RWPE1 (cell line): ENCODE measurements at regions not wholly inside any gene's neighbourhood (a gene's known extent, or its start where the extent isn't known, plus 50 kb on each side); places are given as distances from the start of the nearest gene placed in this dataset.
"Not testable (repeated sequence)": the region's sequence is repeated elsewhere in the genome, so short reads cannot be mapped to it uniquely, and the experiment has no call there.

ENCODE experiments used
- CTCF ChIA-PET: fragments of 350-600 bp; sonication (Branson Sonifier 250); formaldehyde crosslinking; extraction: SDS; loops from one replicate; lab custom pipeline; 2021; lab: Yijun Ruan, JAX
- POLR2A ChIA-PET: fragments of 400-600 bp; formaldehyde crosslinking; extraction: SDS; loops from one replicate; lab custom pipeline; 2020; ENCODE audit warnings: antibody characterized with exemption; ENCODE audit not compliant: low non-redundant PET; lab: Yijun Ruan, JAX
- DNase-seq: peaks from one replicate; pipeline ENCODE4 v3.0.0; 2012; ENCODE audit warnings: low spot score
- H3K27ac ChIP-seq: fragments of 450-650 bp; 2 replicates; pipeline ENCODE4 v1.5.1; 2017

- DNase-seq, H3K27ac ChIP-seq, CTCF ChIA-PET: not testable (repeated sequence)
- POLR2A ChIA-PET: interaction anchor here (1.6 kb wide), 1 partner anchor 1018 kb away, joined by 7 read pairs; no protein-coding TSS in a partner anchor
Observed at GRCh38 chr9:62798884-62799850, 1609.3 kb downstream of the SPATA31A7 start.

- DNase-seq, H3K27ac ChIP-seq: not testable (repeated sequence)
- ChIA-PET CTCF (interaction anchor here (0.9 kb wide), 1 partner anchor 1017 kb away, joined by 5 read pairs; no protein-coding TSS in a partner anchor), POLR2A (interaction anchor here (1.6 kb wide), 1 partner anchor 1017 kb away, joined by 7 read pairs; no protein-coding TSS in a partner anchor)
Observed at GRCh38 chr9:62799851-62800371, 1610.1 kb downstream of the SPATA31A7 start.

GRCh38 chr9:62800451-62801371 is 1610.9 kb downstream of the SPATA31A7 start:
- ChIA-PET CTCF (interaction anchor here (0.9 kb wide), 1 partner anchor 1016 kb away, joined by 5 read pairs; no protein-coding TSS in a partner anchor), POLR2A (interaction anchor here (0.8 kb wide), 1 partner anchor 1016 kb away, joined by 3 read pairs; no protein-coding TSS in a partner anchor)
- DNase-seq, H3K27ac ChIP-seq: not testable (repeated sequence)

DNA sequence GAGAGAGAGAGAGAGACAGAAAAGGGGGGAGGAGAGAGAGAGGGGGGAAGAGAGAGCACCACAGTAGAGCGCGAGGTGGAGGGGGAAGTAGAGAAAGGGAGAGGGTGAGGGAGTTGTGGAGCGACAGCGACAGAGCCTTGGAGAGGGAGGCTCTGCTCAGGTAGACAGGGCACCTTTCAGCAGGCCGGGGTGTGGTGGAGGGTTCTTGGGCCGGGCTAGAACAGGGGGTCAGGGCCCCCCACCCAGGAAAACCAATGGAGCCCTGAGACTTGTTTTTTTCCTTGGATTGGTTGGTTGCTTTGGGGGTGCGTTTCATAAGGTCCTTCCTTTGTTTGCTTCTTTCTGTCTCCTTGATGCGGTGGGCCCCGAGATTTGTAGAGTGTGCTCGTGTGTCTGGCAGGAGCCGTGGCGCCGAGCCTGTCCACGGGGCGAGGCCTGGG is 1611.6 kb downstream of the SPATA31A7 start:
- DNase-seq, CTCF ChIA-PET, H3K27ac ChIP-seq: not testable (repeated sequence)
- POLR2A ChIA-PET: interaction anchor here (0.8 kb wide), 1 partner anchor 1015 kb away, joined by 3 read pairs; no protein-coding TSS in a partner anchor

DNA sequence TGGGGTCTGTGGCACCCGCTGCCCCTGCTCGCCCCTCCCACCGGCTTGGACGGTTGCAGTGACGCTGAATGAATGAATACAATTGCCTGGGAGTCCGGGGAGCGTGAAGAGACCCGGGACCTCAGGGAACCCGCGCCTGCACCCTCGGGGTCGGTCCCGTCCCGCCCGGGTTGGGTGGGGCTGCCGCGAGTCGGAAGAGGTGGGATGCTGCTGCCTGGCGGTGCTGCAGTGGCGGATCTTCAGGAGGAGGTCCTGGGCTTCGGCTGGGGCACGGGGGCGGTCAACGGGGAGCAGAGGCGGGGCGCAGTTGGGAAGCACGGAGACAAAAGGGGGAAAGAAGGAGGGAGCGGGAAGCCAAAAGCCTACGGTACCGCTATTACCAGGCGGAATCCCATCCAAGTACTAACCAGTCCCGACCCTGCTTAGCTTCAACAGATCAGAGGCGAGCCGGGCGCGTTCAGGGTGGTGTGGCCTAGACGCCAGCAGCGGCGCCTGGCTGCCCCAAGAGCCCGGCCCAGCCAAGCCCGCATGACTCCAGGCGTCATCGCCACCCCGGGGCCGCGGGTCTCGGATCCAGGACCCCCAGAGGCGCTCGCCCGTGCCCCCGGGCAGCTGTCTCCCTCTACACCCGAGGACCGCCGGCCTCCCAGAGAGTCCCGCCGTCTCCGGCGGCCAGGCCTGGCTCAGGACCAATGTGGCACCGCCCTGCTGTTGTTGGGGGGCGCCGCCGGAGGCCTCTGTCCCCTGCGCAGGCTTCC is 1612.3 kb downstream of the SPATA31A7 start:
- POLR2A ChIA-PET: interaction anchor here (1.2 kb wide), 1 partner anchor 1015 kb away, joined by 5 read pairs; no protein-coding TSS in a partner anchor
- CTCF ChIA-PET, DNase-seq: not testable (repeated sequence)
- peak overlapping the region; percentile 48 for H3K27ac ChIP-seq

DNA sequence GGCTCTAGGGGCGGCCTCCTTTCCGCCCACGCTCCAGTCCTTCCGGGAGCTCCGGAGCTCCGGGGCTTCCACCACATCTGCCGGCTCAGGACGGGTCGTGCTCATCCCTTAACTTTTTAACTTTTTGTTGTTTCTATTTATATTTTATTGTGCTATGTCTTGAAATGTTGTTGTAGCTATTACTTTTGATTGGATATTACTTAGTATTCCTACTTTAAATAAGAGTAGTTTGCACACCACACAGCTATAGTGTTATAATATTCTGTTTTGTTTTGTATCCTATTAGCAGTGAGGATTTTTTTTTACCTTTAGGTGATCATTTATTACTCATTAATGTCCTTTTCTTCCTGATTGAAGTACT is 1612.9 kb downstream of the SPATA31A7 start:
- H3K27ac ChIP-seq: peak overlapping the region; percentile 48
- DNase-seq, CTCF ChIA-PET: not testable (repeated sequence)
- POLR2A ChIA-PET: interaction anchor here (1.2 kb wide), 1 partner anchor 1015 kb away, joined by 5 read pairs; no protein-coding TSS in a partner anchor

DNA sequence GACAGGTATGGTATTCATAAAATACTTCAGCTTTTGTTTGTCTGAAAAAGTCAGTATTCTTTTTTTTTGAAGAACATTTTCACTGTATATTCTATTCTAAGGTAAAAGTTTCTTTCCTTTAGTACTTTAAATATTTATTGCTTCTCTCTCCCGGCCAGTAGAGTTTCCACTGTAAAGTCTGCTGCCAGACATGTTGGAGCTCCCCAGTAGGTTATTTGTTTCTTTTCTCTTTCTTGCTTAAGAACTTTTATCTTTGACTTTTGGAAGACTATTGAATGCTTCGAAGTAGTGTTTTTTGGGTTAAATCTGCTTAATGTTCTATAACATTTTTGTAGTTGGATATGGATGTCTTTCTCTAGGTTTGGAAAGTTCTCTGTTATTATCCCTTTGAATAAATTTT is 1613.3 kb downstream of the SPATA31A7 start:
- POLR2A ChIA-PET: interaction anchor here (1.2 kb wide), 1 partner anchor 1014 kb away, joined by 5 read pairs; no protein-coding TSS in a partner anchor
- DNase-seq, CTCF ChIA-PET, H3K27ac ChIP-seq: not testable (repeated sequence)

GRCh38 chr9:62804314-62804713 is 1614.5 kb downstream of the SPATA31A7 start:
- POLR2A ChIA-PET: interaction anchor here (0.6 kb wide), 1 partner anchor 1013 kb away, joined by 3 read pairs; no protein-coding TSS in a partner anchor
- H3K27ac ChIP-seq, CTCF ChIA-PET, DNase-seq: not testable (repeated sequence)

DNA sequence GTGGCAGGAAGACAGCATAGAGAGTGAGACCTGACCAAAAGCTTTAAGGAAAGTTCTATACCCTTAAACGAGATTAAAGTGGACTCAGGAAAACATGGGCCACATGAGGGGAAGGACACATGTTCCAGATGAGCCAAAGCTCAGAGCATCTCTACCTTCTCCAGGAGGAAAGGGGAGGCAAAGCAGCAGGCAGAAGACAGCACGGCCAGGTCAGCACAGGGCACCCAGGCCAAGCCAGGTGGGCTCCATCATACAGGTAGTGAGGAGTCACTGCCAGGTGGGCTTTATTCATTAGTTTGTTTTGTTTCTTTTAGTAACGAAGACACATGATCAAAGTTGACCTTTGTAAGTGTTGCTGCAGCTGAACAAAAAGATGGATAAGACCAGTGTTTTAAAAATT is 1617.6 kb downstream of the SPATA31A7 start:
- H3K27ac ChIP-seq, CTCF ChIA-PET, DNase-seq, POLR2A ChIA-PET: not testable (repeated sequence)

GRCh38 chr9:62808081-62808480 is 1618.2 kb downstream of the SPATA31A7 start:
- CTCF ChIA-PET, POLR2A ChIA-PET, H3K27ac ChIP-seq, DNase-seq: not testable (repeated sequence)

- CTCF ChIA-PET, DNase-seq, POLR2A ChIA-PET, H3K27ac ChIP-seq: not testable (repeated sequence)
Observed at GRCh38 chr9:62810318-62810717, 1620.5 kb downstream of the SPATA31A7 start.

DNA sequence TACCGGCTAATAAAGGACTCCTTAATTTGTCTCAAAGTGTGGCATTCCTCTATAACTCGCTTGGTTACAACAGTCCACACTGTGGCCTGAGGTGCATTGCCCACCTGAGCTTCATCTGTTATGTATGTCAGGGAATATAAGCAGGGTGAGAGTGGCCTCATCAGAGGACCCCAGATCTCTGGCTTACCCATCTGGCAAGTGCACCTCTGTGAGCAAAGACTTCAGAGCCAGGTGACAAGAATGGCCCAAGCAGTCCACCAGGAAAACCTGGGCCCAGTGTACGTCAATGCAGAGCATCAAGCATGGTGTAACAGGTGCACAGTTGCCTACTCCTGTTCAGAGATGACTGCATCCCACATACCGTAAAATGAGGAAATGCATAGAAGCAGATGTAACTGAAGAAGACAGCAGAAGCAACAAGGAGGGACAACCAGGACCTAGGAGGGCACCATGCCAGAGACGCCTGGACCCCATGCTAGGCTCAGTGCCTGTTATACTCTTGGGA is 1621.0 kb downstream of the SPATA31A7 start:
- CTCF ChIA-PET, DNase-seq, H3K27ac ChIP-seq, POLR2A ChIA-PET: not testable (repeated sequence)

GRCh38 chr9:62815436-62815835 is 1625.6 kb downstream of the SPATA31A7 start:
- CTCF ChIA-PET, DNase-seq, POLR2A ChIA-PET, H3K27ac ChIP-seq: not testable (repeated sequence)

GRCh38 chr9:62816331-62816730 is 1626.5 kb downstream of the SPATA31A7 start:
- DNase-seq, H3K27ac ChIP-seq, CTCF ChIA-PET, POLR2A ChIA-PET: not testable (repeated sequence)

DNA sequence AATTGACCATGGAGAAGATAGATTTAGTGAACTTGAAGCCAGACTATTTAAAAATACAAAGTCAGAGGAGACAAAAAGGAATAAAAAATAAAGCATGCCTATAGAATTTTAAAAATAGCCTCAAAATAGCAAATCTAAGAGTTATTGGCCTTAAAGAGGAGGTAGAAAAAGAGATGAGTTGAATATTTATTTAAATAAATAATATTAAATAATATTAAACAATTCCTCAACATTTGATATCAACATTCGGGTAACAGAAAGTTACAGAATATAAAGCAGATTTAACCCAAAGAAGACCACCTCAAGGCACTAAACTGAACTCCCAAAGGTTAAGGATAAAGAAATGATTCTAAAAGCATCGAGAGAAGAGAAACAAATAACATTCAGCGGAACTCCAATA is 1627.4 kb downstream of the SPATA31A7 start:
- H3K27ac ChIP-seq, CTCF ChIA-PET, DNase-seq, POLR2A ChIA-PET: not testable (repeated sequence)
